Activated T-cell treated with anti-CD3 and anti-CD28 coated beads, Interleukin-2, amount 50 U/mL, for 24 hours (primary cell): ENCODE measurements at regions not wholly inside any gene's neighbourhood (a gene's known extent, or its start where the extent isn't known, plus 50 kb on each side); places are given as distances from the start of the nearest gene placed in this dataset.

Experiments used
- DNase-seq: peaks from one replicate; pipeline ENCODE4 v3.0.0-alpha.2; 2020
- H3K27ac Mint-ChIP-seq: 2 replicates; pipeline ENCODE4 v1.8.0; 2020; ENCODE audit warnings: mild to moderate bottlenecking, mixed read lengths
- H3K27me3 Mint-ChIP-seq: 2 replicates; pipeline ENCODE4 v1.8.0; 2020; ENCODE audit warnings: mixed read lengths
- H3K36me3 Mint-ChIP-seq: 2 replicates; pipeline ENCODE4 v1.8.0; 2020; ENCODE audit warnings: low read depth, mixed read lengths
- H3K4me1 Mint-ChIP-seq: 2 replicates; pipeline ENCODE4 v1.8.0; 2020; ENCODE audit warnings: low read depth, mixed read lengths
- H3K4me3 Mint-ChIP-seq: 2 replicates; pipeline ENCODE4 v1.8.0; 2020; ENCODE audit warnings: mild to moderate bottlenecking, moderate library complexity, mixed read lengths
- H3K9me3 Mint-ChIP-seq: 2 replicates; pipeline ENCODE4 v1.8.0; 2020; ENCODE audit warnings: mixed read lengths

DNA sequence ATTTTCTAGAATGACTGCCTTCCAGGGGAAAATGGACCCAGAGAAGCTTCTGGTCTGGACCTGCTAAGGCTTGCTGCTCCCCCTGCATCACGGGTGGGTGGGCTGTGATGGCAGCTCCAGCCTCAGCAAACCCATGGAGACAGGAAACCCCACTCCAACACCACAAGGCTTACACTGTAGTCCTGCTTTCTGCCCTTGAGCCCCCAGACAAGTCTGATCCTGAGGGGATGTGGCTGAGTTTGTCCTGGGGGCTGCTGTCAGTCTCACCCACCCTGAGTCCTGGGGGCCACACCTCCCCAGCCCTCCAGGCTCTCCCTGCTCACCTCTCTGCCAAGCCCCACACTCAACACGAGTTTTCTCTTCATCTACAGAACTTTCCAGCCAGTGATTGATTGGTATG lies 279.4 kb downstream of the EIPR1 start:
- Mint-ChIP-seq H3K9me3 (no peaks in the 10 kb centered on the region), H3K4me1 (peaks cover 2% of the 10 kb centered on the region), H3K36me3 (no peaks in the 10 kb centered on the region), H3K4me3 (no peak overlapping the region), H3K27ac (no peak overlapping the region), H3K27me3 (peaks cover 36% of the 10 kb centered on the region)
- no peak for DNase-seq

- Mint-ChIP-seq H3K9me3 (no peaks in the 10 kb centered on the region), H3K27me3 (peaks cover 36% of the 10 kb centered on the region), H3K4me3 (no peak overlapping the region), H3K27ac (no peak overlapping the region), H3K36me3 (no peaks in the 10 kb centered on the region), H3K4me1 (peaks cover 2% of the 10 kb centered on the region)
- DNase-seq: no peak
These were observed 279.8 kb downstream of the EIPR1 start for GRCh38 chr2:3097804-3098203.

GRCh38 chr2:3094999-3095958 lies 282.3 kb downstream of the EIPR1 start:
- no peak for DNase-seq
- no peak overlapping the region for H3K4me3 Mint-ChIP-seq
- H3K4me1 Mint-ChIP-seq: peaks cover 11% of the 10 kb centered on the region
- H3K27me3 Mint-ChIP-seq: peaks cover 41% of the 10 kb centered on the region
- no peaks in the 10 kb centered on the region for H3K9me3 Mint-ChIP-seq
- H3K36me3 Mint-ChIP-seq: no peaks in the 10 kb centered on the region
- no peak overlapping the region for H3K27ac Mint-ChIP-seq

DNA sequence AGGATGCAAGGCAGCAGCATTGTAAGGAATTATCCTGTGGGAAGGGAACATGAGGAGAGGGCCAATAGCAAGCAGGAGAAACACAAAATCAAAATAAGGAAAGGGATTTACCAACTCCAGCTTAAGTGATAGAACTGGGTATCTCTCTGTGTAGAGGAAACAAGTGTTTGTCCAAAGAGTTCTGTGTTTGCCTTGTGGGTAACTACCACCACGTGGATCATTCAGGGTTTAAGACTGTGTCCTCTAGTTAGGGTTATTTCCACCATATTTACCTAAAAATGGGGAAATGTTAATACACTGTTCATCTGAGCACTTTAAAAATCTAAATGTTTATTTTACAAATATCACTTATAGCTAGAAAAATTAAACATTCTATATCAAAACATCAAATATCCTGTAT lies 283.3 kb downstream of the EIPR1 start:
- no peak for DNase-seq
- H3K4me3 Mint-ChIP-seq: no peak overlapping the region
- peaks cover 9% of the 10 kb centered on the region for H3K4me1 Mint-ChIP-seq
- H3K36me3 Mint-ChIP-seq: no peaks in the 10 kb centered on the region
- H3K27me3 Mint-ChIP-seq: peaks cover 37% of the 10 kb centered on the region
- H3K27ac Mint-ChIP-seq: no peak overlapping the region
- H3K9me3 Mint-ChIP-seq: peaks cover 2% of the 10 kb centered on the region

- H3K36me3 Mint-ChIP-seq: no peaks in the 10 kb centered on the region
- peaks cover 2% of the 10 kb centered on the region for H3K9me3 Mint-ChIP-seq
- H3K4me1 Mint-ChIP-seq: peaks cover 9% of the 10 kb centered on the region
- H3K27ac Mint-ChIP-seq: no peak overlapping the region
- H3K27me3 Mint-ChIP-seq: peaks cover 31% of the 10 kb centered on the region
- no peak overlapping the region for H3K4me3 Mint-ChIP-seq
- no peak for DNase-seq
These were observed 285.9 kb downstream of the EIPR1 start for GRCh38 chr2:3091696-3092095.

- peaks cover 27% of the 10 kb centered on the region for H3K27me3 Mint-ChIP-seq
- H3K27ac Mint-ChIP-seq: no peak overlapping the region
- H3K36me3 Mint-ChIP-seq: no peaks in the 10 kb centered on the region
- peaks cover 8% of the 10 kb centered on the region for H3K9me3 Mint-ChIP-seq
- no peak for DNase-seq
- H3K4me3 Mint-ChIP-seq: no peak overlapping the region
- H3K4me1 Mint-ChIP-seq: no peaks in the 10 kb centered on the region
These were observed 294.9 kb downstream of the EIPR1 start for GRCh38 chr2:3082705-3083104.

GRCh38 chr2:3079959-3080948 lies 297.4 kb downstream of the EIPR1 start:
- H3K4me1 Mint-ChIP-seq: no peaks in the 10 kb centered on the region
- H3K36me3 Mint-ChIP-seq: no peaks in the 10 kb centered on the region
- peaks cover 29% of the 10 kb centered on the region for H3K27me3 Mint-ChIP-seq
- no peak for DNase-seq
- H3K4me3 Mint-ChIP-seq: no peak overlapping the region
- H3K9me3 Mint-ChIP-seq: peaks cover 8% of the 10 kb centered on the region
- H3K27ac Mint-ChIP-seq: no peak overlapping the region

DNA sequence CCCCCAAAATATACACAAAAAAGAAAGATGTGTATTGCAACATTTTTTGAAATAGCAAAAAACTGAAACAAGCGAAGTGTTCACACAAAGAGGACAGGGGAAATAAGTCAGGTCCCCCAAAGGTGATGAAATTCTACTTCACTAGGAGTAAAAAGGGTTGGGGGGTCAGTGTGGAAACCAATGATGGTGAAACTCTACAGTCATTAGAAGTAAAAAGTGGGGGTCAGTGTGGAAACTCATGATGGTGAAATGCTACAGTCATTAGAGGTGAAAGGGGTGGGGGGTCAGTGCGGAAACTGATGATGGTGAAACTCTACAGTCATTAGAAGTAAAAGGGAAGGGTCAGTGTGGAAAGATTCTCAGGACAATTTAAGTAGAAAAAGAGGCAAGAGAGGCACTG lies 298.2 kb downstream of the EIPR1 start:
- DNase-seq: no peak
- Mint-ChIP-seq H3K9me3 (peaks cover 8% of the 10 kb centered on the region), H3K4me1 (no peaks in the 10 kb centered on the region), H3K27ac (no peak overlapping the region), H3K36me3 (no peaks in the 10 kb centered on the region), H3K27me3 (peaks cover 31% of the 10 kb centered on the region), H3K4me3 (no peak overlapping the region)

DNA sequence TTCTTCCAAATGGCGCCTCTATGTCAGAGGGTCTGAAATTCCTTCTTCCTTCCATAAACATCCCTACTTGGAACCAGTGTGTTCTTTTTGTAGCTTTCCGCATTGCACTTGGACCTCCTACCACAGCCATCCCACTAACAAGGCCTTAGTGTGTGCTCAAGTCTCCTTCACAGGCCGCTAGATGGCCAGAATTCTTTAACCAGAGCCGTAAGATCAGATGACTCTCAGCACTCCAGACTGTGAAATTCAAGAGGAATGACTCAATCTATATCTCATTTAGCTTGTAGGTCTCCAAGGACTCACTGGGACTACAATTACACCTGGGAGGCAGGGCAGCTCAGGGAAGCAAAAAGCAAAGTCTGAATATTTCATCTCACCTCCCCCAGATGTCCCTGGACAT lies 298.9 kb downstream of the EIPR1 start:
- Mint-ChIP-seq H3K4me1 (no peaks in the 10 kb centered on the region), H3K27me3 (peaks cover 29% of the 10 kb centered on the region)

GRCh38 chr2:3076848-3077642 lies 300.6 kb downstream of the EIPR1 start:
- DNase-seq: no peak
- Mint-ChIP-seq H3K9me3 (no peaks in the 10 kb centered on the region), H3K4me3 (no peak overlapping the region), H3K4me1 (no peaks in the 10 kb centered on the region), H3K27me3 (peaks cover 20% of the 10 kb centered on the region), H3K27ac (no peak overlapping the region), H3K36me3 (no peaks in the 10 kb centered on the region)

More for the DNA sequence above, 298.9 kb downstream of the EIPR1 start:
- H3K27ac Mint-ChIP-seq: no peak overlapping the region
- DNase-seq: no peak
- no peak overlapping the region for H3K4me3 Mint-ChIP-seq
- H3K36me3 Mint-ChIP-seq: no peaks in the 10 kb centered on the region
- H3K9me3 Mint-ChIP-seq: peaks cover 7% of the 10 kb centered on the region

GRCh38 chr2:3075991-3076340 lies 301.7 kb downstream of the EIPR1 start:
- no peaks in the 10 kb centered on the region for H3K36me3 Mint-ChIP-seq
- H3K4me3 Mint-ChIP-seq: no peak overlapping the region
- H3K4me1 Mint-ChIP-seq: no peaks in the 10 kb centered on the region
- DNase-seq: no peak
- no peaks in the 10 kb centered on the region for H3K9me3 Mint-ChIP-seq
- H3K27me3 Mint-ChIP-seq: peaks cover 25% of the 10 kb centered on the region
- H3K27ac Mint-ChIP-seq: no peak overlapping the region

- Mint-ChIP-seq H3K9me3 (no peaks in the 10 kb centered on the region), H3K4me3 (no peak overlapping the region), H3K27me3 (peaks cover 20% of the 10 kb centered on the region), H3K27ac (no peak overlapping the region), H3K36me3 (no peaks in the 10 kb centered on the region), H3K4me1 (no peaks in the 10 kb centered on the region)
- no peak for DNase-seq
These were observed 302.2 kb downstream of the EIPR1 start for GRCh38 chr2:3075316-3075990.

DNA sequence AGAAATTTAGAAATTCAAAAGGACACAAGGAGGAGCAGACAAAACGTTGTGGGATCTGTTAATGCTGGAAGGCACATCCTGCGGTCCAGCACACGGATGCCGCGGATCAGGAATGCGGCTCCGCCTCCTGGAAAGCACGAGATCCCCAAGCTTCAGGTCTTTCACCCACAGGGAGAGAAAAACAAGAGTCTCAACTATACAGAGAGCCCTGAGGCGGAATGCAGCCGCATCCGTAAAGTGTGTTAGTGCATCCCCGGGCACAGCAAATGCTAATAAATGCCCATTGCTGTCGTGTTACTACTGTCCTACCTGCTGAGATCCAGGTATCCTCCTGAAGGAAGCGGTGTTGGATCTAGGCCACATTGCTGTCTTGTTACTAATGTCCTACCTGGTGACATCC lies 303.9 kb downstream of the EIPR1 start:
- Mint-ChIP-seq H3K27ac (no peak overlapping the region), H3K4me3 (no peak overlapping the region), H3K9me3 (no peaks in the 10 kb centered on the region), H3K36me3 (no peaks in the 10 kb centered on the region), H3K27me3 (peaks cover 17% of the 10 kb centered on the region), H3K4me1 (no peaks in the 10 kb centered on the region)
- DNase-seq: no peak
